SU-DHL-6 (cell line): ENCODE measurements at regions not wholly inside any gene's neighbourhood (a gene's known extent, or its start where the extent isn't known, plus 50 kb on each side); places are given as distances from the start of the nearest gene placed in this dataset.

Experiments used
- EZH2phosphoT487 ChIP-seq: fragments of 200-600 bp; sonication (generic), shearing (Covaris generic); conservative IDR thresholded peaks from 2 replicates; pipeline ENCODE4 v1.6.1; 2018; ENCODE audit warnings: mild to moderate bottlenecking, antibody characterized with exemption, low read length, moderate library complexity, mixed read lengths
- TF ChIP-seq, protein P1 (sequence below): fragments of 200-600 bp; sonication (generic); IDR thresholded peaks from one replicate; pipeline ENCODE4 v1.5.1; 2017; ENCODE audit warnings: antibody characterized with exemption, mild to moderate bottlenecking, low read length, moderate library complexity; ENCODE audit not compliant: insufficient read depth, poor library complexity, severe bottlenecking

DNA sequence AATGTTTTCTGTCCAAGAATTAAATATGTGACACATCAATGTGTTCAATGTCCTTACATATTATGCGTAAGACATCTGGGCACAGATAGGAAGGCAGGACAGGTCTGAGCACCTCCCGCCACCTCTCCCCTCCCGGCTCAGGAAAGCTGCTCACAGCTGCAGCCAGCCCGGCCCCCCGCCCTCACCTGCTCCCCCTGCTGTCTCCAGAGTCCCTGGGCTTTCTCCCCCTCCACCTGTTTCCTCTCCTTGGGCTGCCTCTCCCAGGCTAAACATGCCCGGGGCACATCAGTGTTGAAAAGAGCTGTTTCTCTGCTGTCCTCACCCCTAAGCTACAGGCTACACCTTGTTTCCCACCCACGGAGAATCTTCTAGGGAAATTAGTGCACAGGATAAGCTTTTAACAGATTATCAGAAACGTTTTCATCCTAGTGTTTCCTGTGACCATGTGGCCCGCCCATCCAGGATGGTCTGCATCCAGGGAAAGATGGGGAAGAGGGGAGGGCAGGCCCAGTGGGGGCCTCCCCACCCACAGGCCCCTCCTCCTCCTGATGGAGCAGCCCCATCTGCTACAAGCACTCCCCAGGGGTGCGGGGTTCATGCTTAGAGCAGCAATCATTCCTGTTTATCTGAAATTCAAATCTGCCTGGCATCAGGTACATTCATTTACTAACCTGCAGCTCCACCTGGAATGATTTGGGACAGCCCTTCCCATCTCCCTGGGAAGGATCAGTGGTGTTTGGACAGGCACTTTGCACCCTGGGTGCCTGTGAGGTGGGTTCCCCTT lies 273.8 kb upstream of the SFSWAP start:
- TF ChIP-seq, protein P1, sequence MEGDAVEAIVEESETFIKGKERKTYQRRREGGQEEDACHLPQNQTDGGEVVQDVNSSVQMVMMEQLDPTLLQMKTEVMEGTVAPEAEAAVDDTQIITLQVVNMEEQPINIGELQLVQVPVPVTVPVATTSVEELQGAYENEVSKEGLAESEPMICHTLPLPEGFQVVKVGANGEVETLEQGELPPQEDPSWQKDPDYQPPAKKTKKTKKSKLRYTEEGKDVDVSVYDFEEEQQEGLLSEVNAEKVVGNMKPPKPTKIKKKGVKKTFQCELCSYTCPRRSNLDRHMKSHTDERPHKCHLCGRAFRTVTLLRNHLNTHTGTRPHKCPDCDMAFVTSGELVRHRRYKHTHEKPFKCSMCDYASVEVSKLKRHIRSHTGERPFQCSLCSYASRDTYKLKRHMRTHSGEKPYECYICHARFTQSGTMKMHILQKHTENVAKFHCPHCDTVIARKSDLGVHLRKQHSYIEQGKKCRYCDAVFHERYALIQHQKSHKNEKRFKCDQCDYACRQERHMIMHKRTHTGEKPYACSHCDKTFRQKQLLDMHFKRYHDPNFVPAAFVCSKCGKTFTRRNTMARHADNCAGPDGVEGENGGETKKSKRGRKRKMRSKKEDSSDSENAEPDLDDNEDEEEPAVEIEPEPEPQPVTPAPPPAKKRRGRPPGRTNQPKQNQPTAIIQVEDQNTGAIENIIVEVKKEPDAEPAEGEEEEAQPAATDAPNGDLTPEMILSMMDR = no peak
- TF ChIP-seq EZH2phosphoT487 = no peak
